GM04503 (cell line): ENCODE measurements at regions not wholly inside any gene's neighbourhood (a gene's known extent, or its start where the extent isn't known, plus 50 kb on each side); places are given as distances from the start of the nearest gene placed in this dataset.

Experiments used
- DNase-seq: peaks from one replicate; pipeline ENCODE4 v3.0.0-alpha.2; 2012; ENCODE audit warnings: low read depth

- DNase-seq: no peak
These were observed 115.8 kb upstream of the SERTAD2 start for GRCh38 chr2:64769392-64770044.

DNA sequence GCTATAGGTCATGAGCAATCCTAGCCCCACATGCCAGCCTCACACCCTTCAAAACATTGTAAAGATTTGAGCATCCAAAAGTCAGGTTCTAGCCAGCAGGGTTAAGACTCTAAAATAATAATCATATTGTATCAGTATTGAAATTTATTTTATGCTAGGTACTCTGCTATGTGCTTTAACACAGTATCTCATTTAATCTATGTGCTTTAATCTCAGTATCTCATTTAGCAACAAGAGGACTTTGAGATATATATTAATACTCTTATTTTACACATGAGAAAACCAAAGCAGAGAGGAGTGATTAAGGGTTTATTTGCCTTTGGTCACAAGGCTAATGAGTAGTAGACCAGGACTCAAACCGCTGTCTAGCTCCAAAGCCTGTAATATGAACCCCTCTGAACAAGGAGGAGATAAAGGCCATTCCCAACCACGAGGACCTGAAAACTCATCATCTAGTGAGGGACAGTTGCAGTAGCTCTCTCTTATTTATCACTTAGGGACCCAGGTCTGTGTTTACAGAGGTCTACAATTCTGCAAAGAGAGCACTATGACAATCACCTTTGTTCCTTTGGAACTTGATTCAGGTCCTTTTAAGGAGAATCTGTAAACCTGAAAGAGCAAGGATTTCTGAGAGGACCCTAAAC lies 116.5 kb upstream of the SERTAD2 start:
- no peak for DNase-seq

DNA sequence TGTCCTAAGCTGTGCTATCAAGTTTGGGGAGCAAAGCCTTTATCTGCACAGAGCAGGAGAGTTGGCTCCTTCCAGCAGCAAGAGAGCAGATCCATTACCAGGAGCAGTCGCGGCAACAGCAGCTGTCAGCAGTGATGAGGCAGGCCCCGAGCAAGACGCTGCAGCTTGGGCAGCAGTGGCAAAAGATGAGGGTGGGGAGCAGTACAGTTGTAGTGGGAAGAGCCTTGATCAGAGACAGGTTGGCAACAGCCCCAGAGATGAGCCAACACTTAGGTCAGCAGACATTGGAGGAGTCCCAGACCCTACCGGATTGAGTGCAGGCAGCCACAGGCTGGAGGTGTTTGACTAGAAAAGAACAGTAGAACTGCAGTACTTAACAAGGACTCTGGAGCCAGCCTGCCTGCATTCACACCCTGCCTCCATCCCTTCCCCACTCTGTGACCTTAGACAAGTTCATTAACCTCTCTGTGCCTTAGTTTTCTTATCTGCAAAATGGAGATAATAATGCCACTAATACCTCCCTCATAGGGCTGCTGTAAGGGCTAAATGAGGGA lies 117.1 kb upstream of the SERTAD2 start:
- peak; percentile 87 for DNase-seq

GRCh38 chr2:64771737-64772136 lies 118.0 kb upstream of the SERTAD2 start:
- DNase-seq: no peak

- no peak for DNase-seq
These were observed 119.9 kb upstream of the SERTAD2 start for GRCh38 chr2:64773461-64774118.

DNA sequence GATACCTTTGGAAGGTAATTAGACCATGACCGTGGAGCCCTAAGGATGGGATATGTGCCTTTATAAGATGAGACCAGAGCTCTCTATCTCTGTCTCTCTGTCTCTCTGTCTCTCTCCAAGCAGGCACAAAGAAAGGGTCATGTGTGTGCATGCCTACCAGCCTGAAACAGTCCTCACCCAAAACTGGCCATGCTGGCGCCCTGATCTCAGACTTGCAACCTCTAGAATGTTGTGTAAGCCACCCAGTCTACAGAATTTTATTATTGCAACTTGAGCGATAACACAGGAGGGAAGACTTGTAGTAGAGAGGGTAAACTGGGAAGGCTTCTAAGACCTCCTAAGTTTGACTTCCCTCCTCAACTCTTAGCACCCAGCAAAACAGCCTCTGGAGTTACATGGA lies 124.1 kb upstream of the SERTAD2 start:
- DNase-seq: no peak

GRCh38 chr2:64779117-64779690 lies 125.5 kb upstream of the SERTAD2 start:
- DNase-seq: peak; percentile 86

DNA sequence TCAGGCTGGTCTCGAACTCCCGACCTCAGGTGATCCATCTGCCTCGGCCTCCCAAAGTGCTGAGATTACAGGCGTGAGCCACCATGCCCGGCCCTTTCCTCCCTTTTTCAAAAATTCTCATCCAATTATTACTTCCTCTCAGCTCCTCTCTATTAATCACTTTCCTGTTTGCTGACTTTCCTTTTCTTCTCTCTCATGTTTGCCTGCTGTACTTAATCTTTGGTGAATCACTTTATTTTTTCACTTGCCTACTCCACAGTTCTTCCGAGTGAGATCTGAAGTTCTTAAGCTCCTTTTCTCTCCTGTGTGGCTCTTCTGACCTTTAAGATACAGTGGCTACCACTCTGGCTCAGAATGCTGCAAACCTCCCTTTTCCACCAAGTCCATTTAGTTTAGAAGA lies 126.3 kb upstream of the SERTAD2 start:
- DNase-seq: no peak

- DNase-seq: peak; percentile 39
These were observed 128.1 kb upstream of the SERTAD2 start for GRCh38 chr2:64781711-64782390.

GRCh38 chr2:64784168-64785061 lies 130.7 kb upstream of the SERTAD2 start:
- no peak for DNase-seq

GRCh38 chr2:64785245-64785644 lies 131.5 kb upstream of the SERTAD2 start:
- no peak for DNase-seq

- DNase-seq: no peak
These were observed 132.8 kb upstream of the SERTAD2 start for GRCh38 chr2:64786343-64787018.

GRCh38 chr2:64787019-64787365 lies 133.3 kb upstream of the SERTAD2 start:
- DNase-seq: no peak

- DNase-seq: no peak
These were observed 134.0 kb upstream of the SERTAD2 start for GRCh38 chr2:64787698-64788097.

DNA sequence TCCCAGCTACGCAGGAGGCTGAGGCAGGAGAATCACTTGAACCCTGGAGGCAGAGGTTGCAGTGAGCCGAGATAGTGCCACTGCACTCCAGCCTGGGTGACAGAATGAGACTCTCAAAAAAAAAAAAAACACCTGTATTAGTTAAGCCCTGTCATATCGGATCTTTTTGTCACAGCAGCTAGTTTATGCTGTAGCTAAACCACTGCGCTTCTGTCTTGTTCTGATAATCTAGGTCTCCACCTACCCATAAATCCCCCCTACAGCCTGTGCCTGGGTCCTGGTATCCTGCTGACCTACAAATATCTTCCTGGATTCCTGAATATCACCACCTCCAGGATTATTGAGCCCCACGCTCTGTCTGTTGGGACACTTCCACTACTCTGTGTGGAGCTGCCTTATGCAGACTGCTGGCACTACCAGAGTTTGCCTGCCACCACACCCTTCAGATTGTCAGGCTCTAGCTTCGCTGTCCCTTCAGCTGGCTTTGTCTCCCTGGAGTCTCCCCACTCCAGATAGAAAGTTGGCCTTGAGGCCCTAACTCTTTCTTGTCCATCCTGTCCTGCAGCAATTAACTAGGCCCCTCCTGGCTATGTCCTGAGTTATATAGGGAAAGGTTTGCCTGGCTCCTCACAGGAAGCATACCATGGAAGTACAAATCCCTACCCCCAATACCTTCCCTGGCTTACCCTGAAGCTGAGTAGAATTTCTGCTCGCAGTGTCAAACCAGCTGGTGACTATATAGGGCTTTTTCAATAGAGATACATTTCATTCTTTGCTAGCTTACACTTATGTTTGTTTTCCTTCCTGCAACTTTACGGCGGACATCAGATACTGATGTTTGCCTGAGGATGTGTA lies 136.0 kb upstream of the SERTAD2 start:
- no peak for DNase-seq

GRCh38 chr2:64792300-64792699 lies 138.6 kb upstream of the SERTAD2 start:
- no peak for DNase-seq

- DNase-seq: no peak
These were observed 139.4 kb upstream of the SERTAD2 start for GRCh38 chr2:64792995-64793639.

GRCh38 chr2:64793701-64794100 lies 140.0 kb upstream of the SERTAD2 start:
- no peak for DNase-seq

- DNase-seq: no peak
These were observed 140.8 kb upstream of the SERTAD2 start for GRCh38 chr2:64794426-64794995.
